ENCODE measurements at regions not wholly inside any gene's neighbourhood (a gene's known extent, or its start where the extent isn't known, plus 50 kb on each side); places are given as distances from the start of the nearest gene placed in this dataset.

DNA sequence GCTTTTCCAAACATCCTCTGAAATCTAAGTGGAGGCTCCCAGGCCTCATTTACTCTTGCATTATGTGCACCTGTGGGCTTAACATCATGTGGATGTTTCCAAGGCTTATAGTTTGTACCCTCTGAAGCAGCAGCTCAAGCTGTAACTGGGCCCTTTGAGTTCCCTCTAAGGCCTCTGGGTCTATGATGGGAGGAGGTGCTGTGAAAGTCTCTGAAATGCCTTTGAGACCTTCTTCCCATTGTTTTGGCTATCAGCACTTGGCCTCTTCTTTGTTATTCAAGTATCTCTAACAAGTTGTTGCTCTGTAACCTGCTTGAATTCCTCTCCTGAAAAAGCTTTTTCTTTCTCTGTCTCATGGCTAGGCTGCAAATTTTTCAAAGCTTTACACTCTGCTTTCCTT is 58.1 kb upstream of the MYT1L start (continued):
- TF ChIP-seq CEBPB (IDR thresholded peaks at IDR 0.05; ENCODE audit: borderline replicate concordance in 1 of 2, low read depth in 2 of 2, low read length in 2 of 2) = no peak
- TF ChIP-seq TCF12 (IDR thresholded peaks at IDR 0.05; ENCODE audit: low read depth, low read length) = no peak
- TF ChIP-seq CHD1 (IDR thresholded peaks at IDR 0.05; ENCODE audit: low read depth, low read length) = no peak
- TF ChIP-seq SMAD1 (IDR thresholded peaks at IDR 0.05; ENCODE audit: low read depth, partially characterized antibody) = no peak

All from GM12878 (cell line).